Activated CD4-positive, alpha-beta T cell treated with anti-CD3 and anti-CD28 coated beads, Interleukin-2, Interleukin-6, amounts not matched to agents 100 ng/mL and 50 ng/mL, durations not matched to agents 16 hours and 8 hours (primary cell): ENCODE measurements at regions not wholly inside any gene's neighbourhood (a gene's known extent, or its start where the extent isn't known, plus 50 kb on each side); places are given as distances from the start of the nearest gene placed in this dataset.
"Not testable (repeated sequence)": the region's sequence is repeated elsewhere in the genome, so short reads cannot be mapped to it uniquely, and the experiment has no call there.

Source experiments
- DNase-seq: peaks from one replicate; pipeline ENCODE4 v3.0.0-alpha.2; 2020

DNA sequence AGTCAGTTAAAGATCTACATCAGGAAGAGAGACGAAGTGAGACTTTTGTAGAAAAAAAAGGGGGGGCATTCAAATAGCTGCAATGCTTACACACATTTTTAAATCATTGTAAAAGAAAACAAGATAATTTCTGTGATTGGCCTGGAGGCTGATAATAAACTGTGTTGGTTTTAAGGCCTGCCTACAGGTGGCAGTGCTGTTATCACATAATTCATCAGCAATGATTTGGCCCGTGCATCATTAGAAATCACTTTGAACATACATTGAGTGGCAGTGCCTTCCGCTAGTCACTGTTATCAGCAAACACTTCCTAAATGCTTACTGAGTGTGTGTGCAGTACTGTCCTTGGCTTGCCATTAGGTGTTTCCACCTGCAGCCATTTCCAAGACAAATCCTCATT is 831.9 kb downstream of the TRIML1 start:
- no peak for DNase-seq

DNA sequence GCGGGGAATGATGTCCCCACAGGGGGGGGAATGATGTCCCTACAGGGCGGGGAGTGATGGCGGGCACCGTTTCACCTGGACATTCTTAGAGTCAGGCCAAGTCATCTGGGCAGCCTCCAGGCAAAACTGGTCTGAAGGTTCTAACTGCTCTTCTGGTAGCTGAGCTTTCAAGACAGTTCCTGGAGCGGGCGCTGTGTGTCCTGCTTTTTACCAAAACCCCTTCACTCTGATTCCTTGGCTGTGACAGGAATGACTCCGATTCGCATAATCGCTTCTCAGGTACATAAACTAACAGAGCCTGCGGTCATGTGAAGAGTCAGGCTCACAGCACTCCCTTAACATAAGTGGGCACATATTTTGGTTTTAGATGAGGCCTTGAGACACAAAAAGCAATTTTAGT is 836.0 kb downstream of the TRIML1 start:
- DNase-seq: no peak

DNA sequence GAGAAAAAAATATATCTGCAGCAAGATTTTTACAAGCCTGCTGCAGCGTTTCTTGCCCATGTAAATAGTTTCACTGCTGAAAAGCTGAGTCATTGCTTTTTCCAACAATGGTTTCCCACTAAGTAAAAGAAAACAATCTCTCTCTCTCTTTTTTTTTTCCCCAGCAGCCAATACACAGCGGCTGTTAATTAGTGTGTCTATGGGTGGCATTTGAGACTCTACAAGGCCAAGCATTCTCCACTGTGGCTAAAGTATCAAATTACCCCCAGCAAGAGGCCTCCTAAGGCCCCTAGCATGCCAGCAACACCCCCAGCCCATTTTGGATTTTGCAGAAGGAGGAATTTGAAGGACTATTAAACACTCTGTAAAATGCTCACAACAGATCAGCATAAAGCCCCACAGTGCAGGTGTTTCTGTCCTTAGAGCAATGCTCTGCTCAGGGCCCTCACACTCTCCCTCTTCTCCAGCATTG is 837.4 kb downstream of the TRIML1 start:
- no peak for DNase-seq

DNA sequence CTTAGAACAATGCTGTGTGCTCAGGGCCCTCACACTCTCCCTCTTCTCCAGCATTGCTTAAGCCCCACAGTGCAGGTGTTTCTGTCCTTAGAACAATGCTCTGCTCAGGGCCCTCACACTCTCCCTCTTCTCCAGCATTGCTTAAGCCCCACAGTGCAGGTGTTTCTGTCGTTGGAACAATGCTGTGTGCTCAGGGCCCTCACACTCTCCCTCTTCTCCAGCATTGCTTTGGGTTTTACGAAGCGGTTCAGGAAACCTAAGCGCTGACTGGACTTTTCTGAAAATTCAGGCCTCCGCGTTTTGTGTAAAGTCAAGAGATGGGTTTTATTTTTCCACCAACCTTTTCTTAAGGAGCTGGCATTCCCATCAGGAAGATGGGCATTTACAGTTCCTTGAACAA is 838.0 kb downstream of the TRIML1 start:
- DNase-seq: not testable (repeated sequence)

DNA sequence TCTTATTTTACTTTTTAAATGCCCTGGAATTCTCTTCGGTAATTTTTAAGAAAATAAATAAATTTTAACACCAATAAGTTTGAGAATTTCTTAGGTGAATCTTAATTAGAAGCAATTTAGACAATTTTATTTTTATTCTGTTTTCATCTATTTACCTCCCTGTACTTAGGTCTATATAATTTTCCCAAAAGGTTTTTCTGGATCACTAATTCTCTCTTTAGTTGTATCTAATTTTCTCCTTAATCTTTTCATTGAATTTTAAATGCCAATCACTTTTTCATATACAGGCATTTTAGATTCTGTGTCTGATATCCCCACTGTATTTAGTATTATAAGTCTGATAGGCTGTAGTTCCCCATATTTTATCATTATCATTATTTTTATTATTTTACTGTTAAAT is 845.3 kb downstream of the TRIML1 start:
- DNase-seq: no peak

DNA sequence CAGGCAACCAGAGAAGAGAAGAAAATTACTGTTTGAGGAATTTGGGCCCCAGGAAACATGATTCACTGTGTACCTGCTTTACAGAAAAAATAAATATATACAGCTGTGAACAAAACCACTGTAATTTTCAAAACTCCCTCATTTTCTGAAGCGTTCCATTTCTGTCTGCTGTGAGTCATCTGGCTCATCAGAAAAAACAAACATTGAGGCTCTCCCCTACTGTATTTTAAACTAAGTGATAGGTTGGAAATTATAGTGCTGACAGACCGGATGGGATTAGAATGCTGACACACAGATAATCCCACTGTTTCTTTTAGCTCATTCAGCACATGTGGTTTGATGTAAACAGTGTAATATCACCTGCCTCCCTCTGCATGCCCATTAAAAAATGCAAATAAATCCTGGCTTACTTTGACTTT is 847.0 kb downstream of the TRIML1 start:
- no peak for DNase-seq

DNA sequence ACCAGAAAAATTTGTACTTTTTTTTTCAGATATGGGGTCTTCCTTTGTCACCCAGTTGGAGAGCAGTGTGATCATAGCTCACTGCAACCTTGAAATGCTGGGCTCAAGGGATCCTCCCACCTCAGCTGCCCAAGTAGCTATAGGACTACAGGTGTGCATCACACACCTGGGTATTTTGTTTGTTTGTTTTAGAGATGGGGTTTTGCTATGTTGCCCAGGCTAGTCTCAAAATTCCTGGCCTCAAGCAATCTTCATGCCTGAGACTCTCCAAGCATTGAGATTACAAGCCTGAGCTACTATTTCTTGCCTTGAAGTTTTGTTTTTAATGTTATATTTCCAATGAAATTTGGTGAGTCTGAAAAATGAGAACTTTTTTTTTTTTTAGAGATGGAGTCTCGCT is 847.8 kb downstream of the TRIML1 start:
- DNase-seq: no peak

DNA sequence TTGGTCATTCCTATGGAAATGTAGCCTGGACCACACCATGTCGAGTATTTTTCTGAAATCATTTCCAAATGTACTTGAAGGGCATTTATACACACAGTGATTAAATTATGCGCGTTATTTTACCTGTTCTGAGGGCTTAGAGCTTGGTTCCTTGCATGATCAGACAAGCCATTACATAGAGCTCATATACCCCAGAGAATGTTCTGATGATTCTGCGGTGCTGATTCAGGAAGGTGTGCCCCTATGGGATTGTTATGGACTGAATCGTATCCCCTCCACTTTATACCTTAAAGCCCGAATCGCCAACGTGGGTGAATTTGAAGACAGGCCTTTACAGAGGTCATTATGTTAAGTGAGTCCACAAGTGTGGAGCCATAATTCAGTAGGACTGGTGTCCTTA is 848.9 kb downstream of the TRIML1 start:
- no peak for DNase-seq

DNA sequence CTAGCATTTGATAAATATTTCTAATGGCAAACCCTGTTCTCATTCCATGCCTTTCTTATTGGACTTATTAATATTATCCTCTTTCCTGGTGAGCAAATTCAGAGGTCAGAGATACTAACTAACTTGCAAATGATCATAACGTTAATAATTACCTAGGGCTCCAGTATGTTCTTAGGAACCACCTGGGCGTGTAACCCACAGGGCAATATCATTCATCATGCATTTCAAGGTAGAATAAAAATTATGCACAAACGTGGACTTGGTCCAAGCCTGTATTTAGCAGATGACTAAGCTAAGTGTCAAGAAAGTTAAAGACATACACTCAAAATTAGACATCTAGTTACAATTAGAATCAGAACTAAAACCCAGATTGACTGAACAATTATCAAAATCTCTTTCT is 850.1 kb downstream of the TRIML1 start:
- DNase-seq: no peak

DNA sequence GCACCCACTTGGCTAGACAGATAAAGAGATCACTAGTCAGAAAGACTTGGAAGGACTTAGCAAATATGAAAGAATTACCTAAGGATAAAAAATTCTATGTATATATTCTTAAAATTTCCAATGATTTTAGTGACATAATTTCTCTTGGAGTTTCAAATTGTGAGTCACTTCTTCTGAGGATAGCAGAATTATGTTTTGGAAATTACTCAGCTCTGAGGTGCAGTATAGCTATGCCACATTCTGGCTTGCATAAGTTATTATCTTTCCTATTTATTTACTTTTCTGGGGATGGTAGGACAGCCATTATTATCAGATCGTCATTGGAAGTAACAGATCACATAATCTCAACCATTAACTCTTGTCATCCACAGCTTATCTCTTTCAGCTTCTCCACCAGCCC is 853.5 kb downstream of the TRIML1 start:
- DNase-seq: no peak

DNA sequence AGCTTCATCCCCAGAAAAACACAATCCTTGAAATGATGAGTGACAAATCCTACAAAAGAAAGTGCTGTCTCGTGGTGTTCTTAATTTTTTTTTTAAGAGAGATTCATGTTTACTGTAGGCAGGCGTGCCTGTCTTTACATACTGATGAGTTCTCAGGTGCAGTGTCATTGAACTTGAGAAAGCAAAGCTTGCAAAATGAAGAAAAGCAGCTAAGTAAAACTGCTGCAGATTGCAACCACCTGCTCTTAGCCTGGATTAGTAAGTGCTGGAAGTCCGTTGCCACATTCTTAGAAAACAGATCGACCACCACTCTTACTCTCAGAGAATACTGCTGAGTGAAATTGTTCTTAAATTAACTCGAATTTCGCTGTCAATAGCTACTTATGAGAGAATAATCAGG is 854.6 kb downstream of the TRIML1 start:
- DNase-seq: no peak

DNA sequence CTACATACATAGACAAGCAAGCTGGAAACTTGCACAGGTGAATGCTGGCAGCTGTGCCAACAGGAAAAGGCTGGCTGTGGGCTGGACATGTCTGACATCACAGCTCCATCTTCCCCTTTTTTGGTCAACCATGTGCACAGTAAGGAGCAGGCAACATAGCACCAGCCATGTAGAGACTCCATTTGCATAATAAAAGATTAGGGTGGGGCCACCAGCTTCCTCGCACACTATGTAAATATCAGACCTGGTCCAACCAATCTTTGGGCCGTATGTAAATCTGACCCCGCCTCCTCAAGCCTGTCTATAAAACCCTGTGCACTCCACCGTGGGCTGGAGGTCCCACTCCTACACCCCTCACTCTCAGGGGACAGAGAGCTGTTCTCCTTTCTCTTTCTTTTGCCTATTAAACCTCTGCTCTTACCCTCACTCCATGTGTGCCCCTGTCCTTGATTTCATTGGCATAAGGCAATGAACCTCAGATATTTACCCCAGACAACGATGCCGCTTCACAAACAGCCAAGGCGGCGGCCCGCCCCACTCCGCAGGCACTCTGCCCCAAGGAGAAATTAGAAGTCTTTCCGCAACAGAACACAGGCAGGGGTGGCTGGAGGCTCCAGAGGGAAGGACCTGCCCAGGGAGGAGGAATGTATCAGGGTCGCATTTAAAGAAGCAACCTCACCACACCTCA is 862.2 kb downstream of the TRIML1 start:
- DNase-seq: no peak

DNA sequence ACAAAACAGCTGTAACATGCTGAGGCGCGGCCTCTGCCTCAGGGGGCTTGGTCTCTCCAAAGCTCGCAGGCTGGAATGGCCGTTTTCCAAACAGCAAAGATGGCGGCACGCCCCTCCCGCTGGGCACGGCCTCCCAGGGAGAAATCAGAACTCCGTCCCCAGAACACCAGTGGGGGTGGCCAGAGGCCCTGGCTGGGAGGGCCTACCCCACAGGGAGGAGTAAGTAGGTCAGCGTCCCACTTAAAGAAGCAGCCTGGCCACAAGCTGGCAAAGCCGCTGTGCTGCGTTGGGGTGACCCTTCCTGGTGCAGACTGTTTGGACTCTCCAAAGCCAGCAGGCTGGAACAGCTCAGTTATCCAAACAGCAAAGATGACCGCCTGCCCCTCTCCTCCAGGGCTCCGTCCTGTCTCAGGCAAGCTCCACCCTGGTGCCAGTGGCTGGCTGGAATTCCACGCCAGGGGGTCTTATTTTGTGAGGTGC is 862.8 kb downstream of the TRIML1 start:
- no peak for DNase-seq

DNA sequence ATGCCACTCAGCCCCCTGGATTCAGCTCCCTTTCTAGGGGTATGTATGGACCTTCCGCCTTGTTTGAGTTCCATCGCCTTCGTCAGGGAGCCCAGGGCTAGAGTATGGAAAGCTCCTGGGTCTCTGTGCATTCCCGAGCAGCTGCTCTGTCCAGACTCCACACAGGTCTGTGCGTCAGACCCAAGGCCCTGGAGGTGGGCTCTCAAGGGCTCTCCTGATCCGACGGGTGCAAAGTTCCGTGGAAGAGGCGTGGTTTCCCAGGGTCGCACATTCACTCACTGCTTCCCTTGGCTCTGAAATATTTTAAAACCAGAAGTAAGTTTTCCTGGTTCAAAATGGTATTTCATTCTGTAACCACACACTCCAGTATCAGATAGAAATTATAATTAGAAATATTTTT is 863.2 kb downstream of the TRIML1 start:
- DNase-seq: no peak

DNA sequence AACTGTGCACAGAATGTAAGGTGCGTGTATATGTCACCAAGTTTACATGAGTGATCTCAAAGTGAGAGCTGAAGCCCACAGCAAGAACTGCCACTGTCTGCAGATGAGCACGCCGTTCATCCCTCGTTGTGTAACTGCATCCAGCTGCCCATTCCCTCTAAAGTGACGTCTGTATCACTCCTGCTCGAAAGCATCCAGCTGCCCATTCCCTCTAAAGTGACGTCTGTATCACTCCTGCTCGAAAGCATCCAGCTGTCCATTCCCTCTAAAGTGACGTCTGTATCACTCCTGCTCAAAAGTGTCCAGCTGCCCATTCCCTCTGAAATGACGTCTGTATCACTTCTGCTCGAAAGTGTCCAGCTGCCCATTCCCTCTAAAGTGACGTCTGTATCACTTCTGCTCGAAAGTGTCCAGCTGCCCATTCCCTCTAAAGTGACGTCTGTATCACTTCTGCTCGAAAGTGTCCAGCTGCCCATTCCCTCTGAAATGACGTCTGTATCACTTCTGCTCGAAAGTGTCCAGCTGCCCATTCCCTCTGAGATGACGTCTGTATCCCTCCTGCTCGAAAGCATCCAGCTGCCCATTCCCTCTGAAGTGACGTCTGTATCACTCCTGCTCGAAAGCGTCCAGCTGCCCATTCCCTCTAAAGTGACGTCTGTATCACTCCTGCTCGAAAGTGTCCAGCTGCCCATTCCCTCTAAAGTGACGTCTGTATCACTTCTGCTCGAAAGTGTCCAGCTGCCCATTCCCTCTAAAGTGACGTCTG is 871.4 kb downstream of the TRIML1 start:
- not testable (repeated sequence) for DNase-seq

DNA sequence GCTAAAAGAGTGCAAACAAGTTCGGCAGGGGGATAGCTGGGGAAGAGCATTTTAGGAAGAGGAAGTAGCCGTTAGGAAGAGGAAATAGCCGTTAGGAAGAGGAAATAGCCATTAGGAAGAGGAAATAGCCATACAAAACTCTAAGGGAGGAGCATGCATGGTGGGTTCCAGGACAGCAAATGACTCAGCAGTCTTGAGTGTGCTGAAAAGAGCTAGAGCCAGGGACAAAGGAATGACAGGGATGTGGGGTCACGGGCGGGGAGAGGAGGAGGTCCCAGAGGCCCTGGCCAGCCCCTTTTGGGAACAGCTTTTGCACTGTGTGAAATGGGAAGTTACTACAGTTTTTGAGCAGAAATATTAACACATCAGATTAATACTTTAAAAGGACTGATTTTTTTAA is 882.6 kb downstream of the TRIML1 start:
- DNase-seq: no peak

DNA sequence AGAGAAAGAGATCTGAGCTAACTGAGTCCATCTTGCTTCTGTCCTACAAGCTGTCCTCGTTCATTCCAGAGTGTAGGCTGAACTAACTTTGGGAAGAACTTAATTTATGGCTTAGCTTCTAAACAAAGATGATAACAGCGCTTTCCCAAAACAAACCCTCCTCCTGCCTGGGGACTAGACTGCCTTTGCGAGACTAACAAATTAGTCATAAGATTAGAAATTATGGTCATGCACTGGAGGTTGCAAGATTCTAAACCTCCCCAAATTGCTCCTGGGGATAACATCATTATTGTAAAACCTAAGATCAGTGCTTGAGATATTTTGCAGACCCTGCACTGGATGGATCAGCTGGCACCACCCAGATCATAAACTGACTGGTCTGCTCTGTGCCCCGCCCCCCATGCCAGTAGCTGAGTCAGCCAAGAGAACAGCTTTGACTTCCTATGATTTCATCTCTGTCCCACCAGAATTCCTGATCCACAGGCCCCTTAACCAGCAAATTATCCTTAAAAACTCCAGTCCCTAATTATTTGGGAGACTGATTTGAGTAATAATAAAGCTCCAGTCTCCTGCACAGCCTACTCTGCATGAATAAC is 883.3 kb downstream of the TRIML1 start:
- no peak for DNase-seq

DNA sequence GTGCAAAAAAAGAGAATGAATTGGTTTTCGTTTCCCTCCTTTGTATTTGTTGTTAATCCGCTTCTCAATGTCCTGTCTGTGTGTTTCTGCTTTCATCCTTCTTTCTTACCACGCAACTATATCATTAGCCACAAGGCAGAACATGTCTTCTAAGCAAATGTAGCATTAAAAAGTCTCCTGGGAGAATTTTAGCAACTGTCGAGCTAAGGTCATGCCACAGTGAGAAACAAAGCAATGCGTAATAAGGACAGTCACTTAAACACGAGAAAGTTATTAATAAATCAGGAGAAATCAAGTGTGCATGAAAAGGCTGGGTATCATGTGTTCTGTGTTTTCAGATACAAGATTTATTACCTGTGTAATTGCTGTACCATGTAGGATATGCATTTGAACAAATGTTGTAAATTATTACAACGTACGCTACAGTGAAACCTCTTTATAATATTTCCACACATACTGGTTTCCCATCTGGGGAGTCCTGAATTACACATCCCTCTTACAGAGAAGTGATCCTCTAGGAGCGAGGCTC is 890.8 kb downstream of the TRIML1 start:
- no peak for DNase-seq

DNA sequence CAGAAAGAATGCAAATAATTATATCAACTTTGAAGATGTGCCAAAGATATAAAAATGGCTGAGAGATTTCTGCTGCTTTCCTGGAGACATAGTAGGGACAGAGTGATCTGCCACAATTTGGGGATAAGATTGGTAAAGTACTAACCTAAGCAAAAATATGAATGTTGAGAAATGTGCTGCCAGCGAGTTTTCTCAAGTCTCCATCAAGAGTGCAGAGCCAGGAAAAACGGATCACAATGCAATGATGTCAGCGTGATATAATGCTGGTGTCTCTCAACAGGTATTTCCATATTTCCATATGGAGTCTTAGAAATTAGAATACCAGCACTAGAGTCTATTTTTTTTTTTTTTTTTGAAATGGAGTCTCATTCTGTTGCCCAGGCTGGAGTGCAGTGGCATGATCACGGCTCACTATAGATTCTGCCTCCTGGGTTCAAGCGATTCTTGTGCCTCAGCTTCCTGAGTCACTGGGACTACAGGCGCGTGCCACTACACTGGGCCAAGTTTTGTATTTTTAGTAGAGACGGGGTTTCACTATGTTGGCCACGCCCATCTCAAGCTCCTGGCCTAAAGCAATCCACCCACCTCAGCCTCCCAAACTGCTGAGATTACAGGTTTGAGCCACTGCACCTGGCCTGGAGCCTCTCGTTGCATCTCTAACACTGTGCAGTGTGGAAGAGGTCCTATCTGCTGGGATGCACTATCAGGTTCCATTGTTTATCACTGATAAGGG is 893.5 kb downstream of the TRIML1 start:
- no peak for DNase-seq

DNA sequence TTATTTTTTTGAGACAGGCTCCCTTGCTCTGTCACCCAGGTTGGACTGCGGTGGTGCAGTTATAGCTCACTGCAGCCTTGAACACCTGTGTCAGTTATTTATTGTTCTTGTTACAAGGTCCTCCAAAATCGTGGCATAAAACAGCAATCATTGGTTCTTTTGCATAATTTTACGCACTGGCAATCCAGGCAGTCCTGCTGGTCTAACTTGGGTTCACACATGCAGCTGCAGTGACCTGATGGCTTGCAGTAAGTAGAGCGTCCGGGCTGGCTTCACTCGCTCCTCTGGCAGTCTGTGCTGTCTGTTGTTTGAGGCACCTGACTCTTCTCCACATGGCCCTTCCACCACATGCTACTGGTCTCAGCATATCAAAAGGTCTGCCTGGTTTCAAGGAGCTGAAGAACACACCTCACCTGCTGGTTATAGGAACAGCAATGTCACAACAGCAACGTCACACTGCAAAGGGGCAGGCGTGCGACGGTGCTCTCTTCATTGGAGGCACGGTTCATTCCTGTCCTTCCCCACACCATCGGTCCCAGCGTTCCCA is 894.6 kb downstream of the TRIML1 start:
- DNase-seq: no peak

DNA sequence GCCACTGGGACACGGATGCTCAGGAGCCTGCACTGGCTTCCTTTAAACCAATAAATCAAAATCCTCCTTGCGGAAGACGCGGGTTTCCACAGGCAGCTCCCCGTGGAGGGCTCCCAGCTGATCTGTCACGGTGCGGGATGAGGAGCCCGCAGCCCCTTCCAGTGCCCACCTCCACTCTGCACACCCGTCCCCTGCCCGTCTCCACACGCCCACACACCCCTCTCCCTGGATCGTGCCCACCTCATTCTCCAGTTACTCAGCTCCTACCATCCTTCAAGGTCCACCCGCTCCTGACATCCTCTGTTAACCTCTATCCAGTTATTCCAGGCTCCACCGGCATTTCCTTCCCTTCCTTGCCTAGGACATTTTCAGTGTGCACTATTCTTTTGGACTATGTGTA is 895.9 kb downstream of the TRIML1 start:
- DNase-seq: no peak

DNA sequence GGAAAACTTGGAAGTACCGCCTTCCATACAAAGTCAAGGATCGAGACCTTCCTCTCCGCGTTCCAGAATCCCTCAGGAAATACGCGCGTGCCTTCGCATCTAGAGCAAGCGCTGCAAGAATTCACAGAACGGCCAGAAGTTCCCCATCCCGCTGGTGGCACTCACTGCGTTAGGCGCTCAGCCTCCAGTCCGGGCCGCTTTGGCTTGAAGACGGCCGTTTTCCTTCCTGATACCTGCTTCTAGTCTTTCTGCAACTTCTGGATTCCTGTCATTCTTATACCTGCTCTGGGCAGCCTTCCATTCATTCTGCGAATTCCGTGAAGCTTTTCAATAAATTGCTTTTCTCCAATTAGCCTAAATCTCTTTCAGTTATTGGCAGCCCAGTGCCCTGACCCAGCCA is 896.4 kb downstream of the TRIML1 start:
- DNase-seq: no peak

DNA sequence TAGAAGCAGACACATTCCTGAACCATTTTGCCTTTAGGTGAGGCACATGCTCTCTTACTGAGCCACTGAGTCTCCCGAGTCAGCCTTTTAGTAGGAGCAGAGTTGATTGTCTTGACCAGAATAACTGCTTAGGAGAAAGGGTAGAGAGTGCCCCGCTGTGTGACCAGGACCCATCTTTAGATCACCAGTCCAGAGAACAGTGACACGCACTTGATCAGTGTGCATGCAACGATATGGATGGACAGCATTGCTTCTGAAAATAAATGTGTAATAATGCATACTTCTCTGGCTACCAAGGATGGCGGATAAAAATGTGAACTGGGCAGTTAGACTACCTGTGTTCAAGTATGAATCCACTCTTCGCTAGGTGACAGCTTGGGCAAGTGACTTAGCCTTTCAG is 897.7 kb downstream of the TRIML1 start:
- DNase-seq: no peak
